Stimulated activated CD8-positive, alpha-beta memory T cell treated with anti-CD3 and anti-CD28 coated beads, Interleukin-12 subunit alpha, Interleukin-12 subunit beta, amount 100 ng/mL, for 24 hours (primary cell): ENCODE measurements at regions not wholly inside any gene's neighbourhood (a gene's known extent, or its start where the extent isn't known, plus 50 kb on each side); places are given as distances from the start of the nearest gene placed in this dataset.
"Not testable (repeated sequence)": the region's sequence is repeated elsewhere in the genome, so short reads cannot be mapped to it uniquely, and the experiment has no call there.

ENCODE experiments used
- DNase-seq: peaks from one replicate; pipeline ENCODE4 v3.0.0-alpha.2; 2020; ENCODE audit errors: extremely low read depth

- not testable (repeated sequence) for DNase-seq
Measured at GRCh38 chr18:14190776-14191442, 58.7 kb upstream of the ZNF519 start.

- no peak for DNase-seq
Measured at GRCh38 chr18:14189858-14190257, 57.6 kb upstream of the ZNF519 start.

- not testable (repeated sequence) for DNase-seq
Measured at GRCh38 chr18:14188751-14189406, 56.6 kb upstream of the ZNF519 start.
